ENCODE measurements at regions not wholly inside any gene's neighbourhood (a gene's known extent, or its start where the extent isn't known, plus 50 kb on each side); places are given as distances from the start of the nearest gene placed in this dataset.

- TF ChIP-seq CTCF (conservative IDR thresholded peaks at IDR 0.05; ENCODE audit: low read depth, low read length) (no peak), POLR2A (IDR thresholded peaks at IDR 0.05; ENCODE audit: low read depth, low read length) (no peak)
These were observed 455.1 kb upstream of the CTSO start for GRCh38 chr4:156408749-156409148.
